ENCODE measurements at regions not wholly inside any gene's neighbourhood (a gene's known extent, or its start where the extent isn't known, plus 50 kb on each side); places are given as distances from the start of the nearest gene placed in this dataset.

GRCh38 chr12:105912882-105913678 is 225.7 kb downstream of the NUAK1 start:
- TF ChIP-seq CTCF (IDR thresholded peaks at IDR 0.05; ENCODE audit: insufficient read depth, low read length, poor library complexity, severe bottlenecking): no peak
- TF ChIP-seq EZH2phosphoT487 (conservative IDR thresholded peaks at IDR 0.05; ENCODE audit: low read length): no peak
